ENCODE measurements at regions not wholly inside any gene's neighbourhood (a gene's known extent, or its start where the extent isn't known, plus 50 kb on each side); places are given as distances from the start of the nearest gene placed in this dataset.

GRCh38 chr14:97336816-97337215, 539.6 kb downstream of the VRK1 start:
- no peaks in the 10 kb centered on the region for H3K27me3 ChIP-seq (replicated peaks; ENCODE audit: insufficient read depth)
- TF ChIP-seq, protein P1, sequence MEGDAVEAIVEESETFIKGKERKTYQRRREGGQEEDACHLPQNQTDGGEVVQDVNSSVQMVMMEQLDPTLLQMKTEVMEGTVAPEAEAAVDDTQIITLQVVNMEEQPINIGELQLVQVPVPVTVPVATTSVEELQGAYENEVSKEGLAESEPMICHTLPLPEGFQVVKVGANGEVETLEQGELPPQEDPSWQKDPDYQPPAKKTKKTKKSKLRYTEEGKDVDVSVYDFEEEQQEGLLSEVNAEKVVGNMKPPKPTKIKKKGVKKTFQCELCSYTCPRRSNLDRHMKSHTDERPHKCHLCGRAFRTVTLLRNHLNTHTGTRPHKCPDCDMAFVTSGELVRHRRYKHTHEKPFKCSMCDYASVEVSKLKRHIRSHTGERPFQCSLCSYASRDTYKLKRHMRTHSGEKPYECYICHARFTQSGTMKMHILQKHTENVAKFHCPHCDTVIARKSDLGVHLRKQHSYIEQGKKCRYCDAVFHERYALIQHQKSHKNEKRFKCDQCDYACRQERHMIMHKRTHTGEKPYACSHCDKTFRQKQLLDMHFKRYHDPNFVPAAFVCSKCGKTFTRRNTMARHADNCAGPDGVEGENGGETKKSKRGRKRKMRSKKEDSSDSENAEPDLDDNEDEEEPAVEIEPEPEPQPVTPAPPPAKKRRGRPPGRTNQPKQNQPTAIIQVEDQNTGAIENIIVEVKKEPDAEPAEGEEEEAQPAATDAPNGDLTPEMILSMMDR (IDR thresholded peaks at IDR 0.05), result no peak
- no peak overlapping the region for H3K4me3 ChIP-seq
- DNase-seq (ENCODE audit: low spot score) (no peak), ATAC-seq (ENCODE audit: insufficient number of reproducible peaks, low FRiP score, low read depth) (no peak)
- no peaks in the 10 kb centered on the region for H3K4me1 ChIP-seq (ENCODE audit: control insufficient read depth in 1 of 2, low read depth in 2 of 2)
- H3K27ac ChIP-seq, result no peak overlapping the region
- no peaks in the 10 kb centered on the region for H3K9me3 ChIP-seq
- H3K36me3 ChIP-seq, result no peaks in the 10 kb centered on the region

GRCh38 chr14:97337267-97337666, 540.1 kb downstream of the VRK1 start:
- ATAC-seq (ENCODE audit: insufficient number of reproducible peaks, low FRiP score, low read depth), result no peak
- TF ChIP-seq, protein P1 (IDR thresholded peaks at IDR 0.05), result no peak
- Histone ChIP-seq H3K4me3 (no peak overlapping the region), H3K9me3 (no peaks in the 10 kb centered on the region), H3K4me1 (ENCODE audit: control insufficient read depth in 1 of 2, low read depth in 2 of 2) (no peaks in the 10 kb centered on the region), H3K27ac (no peak overlapping the region), H3K36me3 (no peaks in the 10 kb centered on the region), H3K27me3 (replicated peaks; ENCODE audit: insufficient read depth) (no peaks in the 10 kb centered on the region)
- no peak for DNase-seq (ENCODE audit: low spot score)

DNA sequence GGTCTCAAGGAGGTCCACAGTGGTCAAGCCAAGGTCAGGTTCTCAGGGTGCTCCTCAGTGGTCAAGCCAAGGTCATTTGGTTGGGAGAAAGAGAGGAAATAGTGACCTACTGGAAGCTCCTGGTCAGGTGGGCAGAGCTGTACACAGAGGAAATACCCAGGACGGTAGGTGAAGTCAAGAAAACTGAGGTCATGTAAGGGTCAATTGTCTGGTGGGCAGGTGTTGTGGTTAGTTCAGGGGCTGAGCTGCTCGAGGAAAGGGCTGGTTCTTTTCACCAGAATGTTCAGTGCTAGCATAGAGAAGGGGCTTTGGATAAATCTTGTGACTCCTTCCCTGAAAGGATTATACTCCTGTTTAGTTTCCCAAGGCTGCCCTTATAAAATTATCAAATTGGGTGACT, 540.5 kb downstream of the VRK1 start:
- TF ChIP-seq, protein P1 (IDR thresholded peaks at IDR 0.05), result no peak
- Histone ChIP-seq H3K36me3 (no peaks in the 10 kb centered on the region), H3K27me3 (replicated peaks; ENCODE audit: insufficient read depth) (no peaks in the 10 kb centered on the region), H3K4me3 (no peak overlapping the region), H3K4me1 (ENCODE audit: control insufficient read depth in 1 of 2, low read depth in 2 of 2) (no peaks in the 10 kb centered on the region), H3K27ac (no peak overlapping the region), H3K9me3 (no peaks in the 10 kb centered on the region)
- ATAC-seq (ENCODE audit: insufficient number of reproducible peaks, low FRiP score, low read depth) (no peak), DNase-seq (ENCODE audit: low spot score) (no peak)

GRCh38 chr14:97344666-97345065, 547.5 kb downstream of the VRK1 start:
- DNase-seq (ENCODE audit: low spot score), result no peak
- no peaks in the 10 kb centered on the region for H3K4me1 ChIP-seq (ENCODE audit: control insufficient read depth in 1 of 2, low read depth in 2 of 2)
- no peaks in the 10 kb centered on the region for H3K36me3 ChIP-seq
- H3K4me3 ChIP-seq, result no peak overlapping the region
- H3K27ac ChIP-seq, result no peak overlapping the region
- H3K27me3 ChIP-seq (replicated peaks; ENCODE audit: insufficient read depth), result no peaks in the 10 kb centered on the region
- no peak for ATAC-seq (ENCODE audit: insufficient number of reproducible peaks, low FRiP score, low read depth)
- TF ChIP-seq, protein P1 (IDR thresholded peaks at IDR 0.05), result no peak
- no peaks in the 10 kb centered on the region for H3K9me3 ChIP-seq

DNA sequence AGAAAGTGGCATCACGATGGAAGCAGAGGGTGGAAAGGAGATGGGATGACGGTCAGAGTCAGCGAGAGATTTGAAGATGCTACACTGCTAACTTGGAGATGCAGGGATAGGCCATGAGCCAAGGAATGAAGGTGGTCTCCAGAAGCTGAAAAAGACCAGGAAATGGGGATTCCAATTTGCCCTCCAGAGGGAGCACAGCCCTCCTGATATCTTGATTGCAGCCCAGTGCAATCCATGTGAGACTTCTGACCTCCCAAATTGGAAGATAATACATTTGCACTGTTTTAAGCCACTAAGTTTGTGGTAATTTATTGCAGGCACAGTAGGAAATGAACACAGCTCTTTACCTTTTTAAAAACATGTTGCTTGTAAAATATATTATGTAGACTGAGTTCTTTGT, 549.5 kb downstream of the VRK1 start:
- no peak for DNase-seq (ENCODE audit: low spot score)
- TF ChIP-seq, protein P1 (IDR thresholded peaks at IDR 0.05), result no peak

More for the DNA sequence above, 549.5 kb downstream of the VRK1 start:
- ATAC-seq (ENCODE audit: insufficient number of reproducible peaks, low FRiP score, low read depth), result no peak
- H3K4me3 ChIP-seq, result no peak overlapping the region
- H3K27me3 ChIP-seq (replicated peaks; ENCODE audit: insufficient read depth), result no peaks in the 10 kb centered on the region
- no peaks in the 10 kb centered on the region for H3K9me3 ChIP-seq
- H3K4me1 ChIP-seq (ENCODE audit: control insufficient read depth in 1 of 2, low read depth in 2 of 2), result no peaks in the 10 kb centered on the region
- H3K36me3 ChIP-seq, result no peaks in the 10 kb centered on the region
- H3K27ac ChIP-seq, result no peak overlapping the region
